ENCODE measurements at regions not wholly inside any gene's neighbourhood (a gene's known extent, or its start where the extent isn't known, plus 50 kb on each side); places are given as distances from the start of the nearest gene placed in this dataset.

DNA sequence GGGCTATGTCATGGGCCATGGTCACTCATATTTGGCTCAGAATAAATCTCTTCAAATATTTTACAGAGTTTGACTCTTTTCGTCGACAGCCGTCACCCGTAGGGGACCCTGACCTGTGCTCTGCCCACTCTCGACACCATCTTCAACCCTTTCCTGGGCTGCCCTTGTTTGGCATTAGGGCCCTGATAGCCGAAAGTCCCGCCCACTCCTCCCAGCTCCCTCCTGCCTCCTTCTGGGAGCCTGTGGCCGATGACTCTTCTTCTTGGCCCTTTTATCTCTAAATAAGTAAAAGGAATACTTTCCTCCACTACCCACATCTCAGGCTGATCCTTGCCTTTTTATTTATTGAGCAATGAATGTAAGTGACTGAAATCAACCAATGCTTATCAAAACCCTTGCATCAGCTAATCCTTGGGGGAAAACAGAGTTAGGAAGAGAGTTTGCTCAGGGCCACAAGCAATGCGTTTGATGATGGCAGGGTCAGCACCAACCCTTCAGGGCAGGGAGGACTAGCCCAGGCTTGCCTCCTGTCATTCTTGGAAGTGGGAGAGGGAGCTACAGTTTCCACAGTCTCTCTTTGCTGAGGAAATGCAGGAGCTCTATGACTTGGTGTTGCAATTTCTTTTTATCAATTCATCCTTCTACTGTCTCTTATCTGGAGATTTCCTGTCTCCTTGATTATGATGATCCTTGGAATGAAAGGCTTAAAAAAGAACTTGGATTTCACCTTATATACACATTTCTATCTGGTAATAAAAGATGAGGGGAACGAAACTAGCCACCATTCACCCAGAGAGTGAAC, 218.2 kb upstream of the PODXL start:
- H3K4me3 ChIP-seq (ENCODE audit: low read depth, low read length), result no peak overlapping the region
- TF ChIP-seq, protein P1, sequence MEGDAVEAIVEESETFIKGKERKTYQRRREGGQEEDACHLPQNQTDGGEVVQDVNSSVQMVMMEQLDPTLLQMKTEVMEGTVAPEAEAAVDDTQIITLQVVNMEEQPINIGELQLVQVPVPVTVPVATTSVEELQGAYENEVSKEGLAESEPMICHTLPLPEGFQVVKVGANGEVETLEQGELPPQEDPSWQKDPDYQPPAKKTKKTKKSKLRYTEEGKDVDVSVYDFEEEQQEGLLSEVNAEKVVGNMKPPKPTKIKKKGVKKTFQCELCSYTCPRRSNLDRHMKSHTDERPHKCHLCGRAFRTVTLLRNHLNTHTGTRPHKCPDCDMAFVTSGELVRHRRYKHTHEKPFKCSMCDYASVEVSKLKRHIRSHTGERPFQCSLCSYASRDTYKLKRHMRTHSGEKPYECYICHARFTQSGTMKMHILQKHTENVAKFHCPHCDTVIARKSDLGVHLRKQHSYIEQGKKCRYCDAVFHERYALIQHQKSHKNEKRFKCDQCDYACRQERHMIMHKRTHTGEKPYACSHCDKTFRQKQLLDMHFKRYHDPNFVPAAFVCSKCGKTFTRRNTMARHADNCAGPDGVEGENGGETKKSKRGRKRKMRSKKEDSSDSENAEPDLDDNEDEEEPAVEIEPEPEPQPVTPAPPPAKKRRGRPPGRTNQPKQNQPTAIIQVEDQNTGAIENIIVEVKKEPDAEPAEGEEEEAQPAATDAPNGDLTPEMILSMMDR (IDR thresholded peaks at IDR 0.05; ENCODE audit: low read depth, low read length), result no peak
- no peak for DNase-seq (ENCODE audit: low read depth, low spot score)
- in situ Hi-C loops (cut with HindIII; ENCODE audit: low sequenced_read_pairs), result no loop called here

DNA sequence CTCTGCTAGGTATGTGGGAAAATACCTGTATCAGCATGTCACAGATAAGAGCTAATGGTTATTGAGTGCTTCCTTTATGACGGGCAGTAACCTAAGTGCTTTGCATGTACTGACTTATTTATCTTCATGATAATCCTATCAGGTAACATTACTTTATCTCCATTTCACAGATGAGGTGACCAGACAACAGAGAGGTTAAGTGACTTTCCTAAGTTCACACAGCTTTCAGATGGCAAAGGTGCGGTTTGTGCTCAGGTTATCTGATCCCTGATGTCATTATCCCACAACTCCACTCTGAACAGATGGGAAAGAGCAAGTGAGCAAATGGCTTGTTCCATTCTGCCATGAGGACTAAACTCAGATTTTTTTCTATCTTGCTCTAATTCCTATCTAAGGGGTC, 217.0 kb upstream of the PODXL start:
- DNase-seq (ENCODE audit: low read depth, low spot score), result no peak
- H3K4me3 ChIP-seq (ENCODE audit: low read depth, low read length), result no peak overlapping the region
- TF ChIP-seq, protein P1 (IDR thresholded peaks at IDR 0.05; ENCODE audit: low read depth, low read length), result no peak
- in situ Hi-C loops (cut with HindIII; ENCODE audit: low sequenced_read_pairs), result no loop called here

DNA sequence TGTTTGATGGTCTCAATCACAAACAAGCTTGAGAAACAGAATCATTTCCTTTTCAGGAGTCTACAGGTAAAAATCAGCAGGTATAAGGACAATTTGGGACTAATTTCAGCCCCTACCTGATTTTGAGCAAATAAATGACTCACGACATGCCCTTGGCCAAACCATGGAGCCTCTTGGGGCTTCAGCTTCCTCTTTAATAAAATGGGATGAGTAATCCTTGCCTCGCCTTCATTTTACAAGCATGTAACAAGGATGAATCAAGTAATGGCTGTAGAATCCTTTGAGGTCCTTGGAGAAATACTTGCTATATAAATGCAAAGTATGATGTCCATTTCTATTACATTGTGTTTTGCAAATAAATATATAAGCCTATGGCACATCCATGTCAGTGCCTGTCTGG, 212.8 kb upstream of the PODXL start:
- no peak for DNase-seq (ENCODE audit: low read depth, low spot score)
- no peak overlapping the region for H3K4me3 ChIP-seq (ENCODE audit: low read depth, low read length)
- in situ Hi-C loops (cut with HindIII; ENCODE audit: low sequenced_read_pairs), result no loop called here
- TF ChIP-seq, protein P1 (IDR thresholded peaks at IDR 0.05; ENCODE audit: low read depth, low read length), result no peak

DNA sequence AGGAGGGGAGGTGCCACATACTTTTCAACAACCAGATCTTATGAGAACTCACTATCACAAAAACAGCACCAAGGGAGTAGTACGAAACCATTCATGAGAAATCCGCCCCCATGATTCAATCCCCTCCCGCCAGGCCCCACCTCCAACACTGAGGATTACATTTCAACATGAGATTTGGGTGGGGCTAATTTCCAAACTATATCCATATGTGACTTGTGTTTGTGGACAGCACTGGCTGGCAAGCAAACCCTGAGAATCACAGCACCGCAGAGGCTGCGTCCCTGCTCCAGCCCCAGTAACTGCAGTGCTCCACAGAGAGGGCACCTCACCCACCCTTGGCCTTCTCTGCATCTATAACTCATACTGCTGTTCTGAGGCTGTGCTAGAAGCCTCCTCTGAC, 211.2 kb upstream of the PODXL start:
- H3K4me3 ChIP-seq (ENCODE audit: low read depth, low read length), result no peak overlapping the region
- DNase-seq (ENCODE audit: low read depth, low spot score), result no peak
- TF ChIP-seq, protein P1 (IDR thresholded peaks at IDR 0.05; ENCODE audit: low read depth, low read length), result no peak
- in situ Hi-C loops (cut with HindIII; ENCODE audit: low sequenced_read_pairs), result no loop called here

DNA sequence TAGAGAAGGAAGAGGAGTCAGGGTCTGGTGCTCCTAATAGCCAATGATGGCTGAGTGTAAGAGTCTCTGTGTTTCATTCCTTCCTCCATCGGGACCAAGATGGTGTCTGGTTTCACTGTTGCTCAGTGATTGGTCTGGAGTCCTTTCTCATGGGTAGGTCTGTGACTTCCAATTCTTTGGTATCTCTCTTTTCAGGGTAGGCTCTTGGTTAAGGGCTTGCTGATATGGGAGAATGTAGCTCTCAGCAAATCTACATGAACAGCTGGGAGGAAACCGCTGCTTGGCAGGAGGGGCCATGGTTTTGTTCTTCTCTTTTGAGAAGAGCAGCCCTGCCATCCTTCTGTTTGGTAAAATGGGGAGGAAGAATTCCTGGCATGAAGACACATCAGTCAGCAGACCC, 209.1 kb upstream of the PODXL start:
- in situ Hi-C loops (cut with HindIII; ENCODE audit: low sequenced_read_pairs), result no loop called here
- no peak for DNase-seq (ENCODE audit: low read depth, low spot score)
- H3K4me3 ChIP-seq (ENCODE audit: low read depth, low read length), result no peak overlapping the region
- TF ChIP-seq, protein P1 (IDR thresholded peaks at IDR 0.05; ENCODE audit: low read depth, low read length), result no peak

DNA sequence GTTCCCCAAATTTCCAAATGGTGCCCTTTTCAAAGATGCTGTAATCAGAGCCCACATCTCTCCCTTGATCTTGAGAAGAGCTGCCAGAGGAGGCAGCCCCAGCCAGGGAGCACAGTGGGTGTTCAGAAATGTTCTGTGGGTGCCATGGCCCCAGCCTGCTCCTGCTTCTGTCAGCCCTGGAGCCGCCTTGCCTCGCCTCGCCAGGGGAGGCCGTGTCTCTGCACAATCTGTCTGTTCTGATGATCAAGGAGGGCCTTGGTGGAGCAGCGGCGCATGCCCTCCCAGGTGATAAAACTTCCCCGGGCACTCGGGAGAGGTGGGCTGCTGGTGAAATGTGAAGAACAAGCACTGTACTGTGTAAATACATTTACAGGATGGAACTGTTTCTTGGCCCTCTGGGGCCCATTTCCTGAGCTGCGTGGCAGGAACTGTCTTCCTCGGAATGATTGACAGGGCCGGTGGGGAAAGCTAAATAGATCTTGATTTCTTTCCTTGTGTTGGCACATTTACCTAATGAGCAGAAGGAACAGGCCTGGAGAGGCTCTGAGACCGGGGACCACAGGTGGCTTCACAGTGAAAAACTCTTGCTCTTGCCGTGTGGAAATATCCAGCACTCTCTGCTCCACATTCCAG, 207.8 kb upstream of the PODXL start:
- H3K4me3 ChIP-seq (ENCODE audit: low read depth, low read length), result no peak overlapping the region
- DNase-seq (ENCODE audit: low read depth, low spot score), result no peak
- TF ChIP-seq, protein P1 (IDR thresholded peaks at IDR 0.05; ENCODE audit: low read depth, low read length), result no peak
- in situ Hi-C loops (cut with HindIII; ENCODE audit: low sequenced_read_pairs), result no loop called here
